ENCODE measurements at regions not wholly inside any gene's neighbourhood (a gene's known extent, or its start where the extent isn't known, plus 50 kb on each side); places are given as distances from the start of the nearest gene placed in this dataset.

DNA sequence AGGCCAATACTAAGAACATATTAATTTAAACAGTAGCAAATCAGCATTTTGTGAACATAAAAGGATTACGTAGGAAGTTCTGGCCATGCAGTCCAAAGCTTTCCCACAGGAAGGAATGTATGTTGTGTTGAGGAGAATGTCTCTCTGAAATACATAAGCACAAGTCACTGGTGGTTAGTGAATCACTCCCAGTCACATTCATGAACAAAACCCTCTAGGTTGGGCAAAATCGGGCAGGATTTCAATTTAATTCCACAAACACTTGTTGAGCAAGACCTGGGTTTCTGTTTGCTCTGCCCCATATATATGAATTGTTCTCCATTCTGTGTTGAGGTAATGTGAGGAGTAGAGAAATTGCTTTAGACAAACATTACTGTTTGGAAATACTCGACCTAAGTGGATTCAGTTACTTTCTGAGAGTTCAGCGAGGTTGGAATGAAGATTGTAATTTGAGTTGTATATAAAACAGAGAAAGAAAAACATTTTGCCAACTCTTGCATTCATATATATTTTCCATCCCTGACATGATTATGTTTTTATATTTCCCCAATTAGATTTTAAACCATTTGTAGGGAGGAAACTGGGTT lies 127.6 kb upstream of the RPS23 start:
- FAIRE-seq (peak; percentile 93), DNase-seq (ENCODE audit: low spot score) (peak; percentile 85)

- FAIRE-seq (no peak), DNase-seq (ENCODE audit: low spot score) (peak; percentile 76)
Observed at GRCh38 chr5:82405161-82405560, 127.0 kb upstream of the RPS23 start.

DNA sequence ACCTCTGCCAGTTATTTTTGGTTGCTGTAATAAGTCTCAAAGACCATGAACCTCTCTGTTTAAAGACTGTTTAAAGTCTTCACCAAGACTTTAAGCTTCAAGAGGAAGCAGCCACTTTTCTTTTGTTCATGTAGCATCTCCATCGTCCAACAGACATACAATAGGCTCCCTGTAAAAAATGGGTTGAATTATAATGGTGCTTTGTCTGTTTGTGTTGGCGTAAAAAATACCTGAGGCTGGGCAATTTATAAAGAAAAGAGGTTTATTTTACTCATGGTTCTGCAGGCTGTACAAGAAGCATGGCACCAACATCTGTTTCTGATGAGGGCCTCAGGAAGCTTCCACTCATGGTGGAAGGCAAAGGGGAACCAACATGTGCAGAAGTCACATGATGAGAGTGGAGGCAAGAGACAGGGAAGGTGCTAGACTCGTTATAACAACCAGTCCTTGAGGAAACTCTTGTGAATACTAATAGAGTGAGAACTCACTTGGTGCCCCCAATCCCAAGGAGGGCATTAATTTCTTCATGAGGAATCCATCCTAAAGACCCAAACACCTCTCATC lies 126.3 kb upstream of the RPS23 start:
- DNase-seq (ENCODE audit: low spot score) (no peak), FAIRE-seq (no peak)

DNA sequence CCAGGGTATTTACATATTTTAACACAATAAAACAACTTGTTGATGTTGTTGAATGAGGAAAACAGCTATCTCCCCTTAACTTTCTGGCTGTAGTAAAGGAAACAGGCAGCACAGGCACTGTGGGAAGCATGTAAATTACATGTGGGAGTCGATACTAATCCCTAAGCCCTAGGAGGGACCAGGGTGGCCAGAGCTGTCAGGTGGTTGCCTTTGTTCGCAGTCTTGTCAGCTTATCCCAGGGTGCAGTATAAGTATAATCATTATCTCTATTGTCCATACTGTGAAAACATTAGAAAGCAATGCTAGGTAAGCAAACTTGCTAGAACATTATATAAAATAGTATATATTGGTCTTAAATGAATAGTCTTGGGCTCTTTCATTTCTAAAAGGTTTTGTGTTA lies 125.6 kb upstream of the RPS23 start:
- no peak for FAIRE-seq
- no peak for DNase-seq (ENCODE audit: low spot score)

DNA sequence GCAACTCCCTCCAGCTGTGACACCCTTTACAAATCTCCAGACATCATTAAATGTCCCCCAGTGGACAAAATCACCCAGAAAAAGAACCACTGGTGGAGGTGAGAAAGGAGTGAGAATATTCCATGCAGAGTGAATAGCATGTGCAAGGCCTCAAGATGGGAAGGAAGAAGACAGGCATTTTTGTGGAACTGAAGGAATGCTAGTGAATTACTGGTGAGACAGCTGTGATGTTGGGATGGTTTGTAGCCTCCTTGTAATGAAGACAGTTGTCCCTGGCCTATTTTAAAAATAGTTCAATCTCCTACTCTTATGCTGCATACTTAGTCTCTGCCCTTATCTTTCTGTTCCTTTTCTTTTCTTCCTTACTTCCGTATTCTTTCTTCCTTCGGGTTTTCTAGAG lies 124.9 kb upstream of the RPS23 start:
- FAIRE-seq (no peak), DNase-seq (ENCODE audit: low spot score) (no peak)

DNA sequence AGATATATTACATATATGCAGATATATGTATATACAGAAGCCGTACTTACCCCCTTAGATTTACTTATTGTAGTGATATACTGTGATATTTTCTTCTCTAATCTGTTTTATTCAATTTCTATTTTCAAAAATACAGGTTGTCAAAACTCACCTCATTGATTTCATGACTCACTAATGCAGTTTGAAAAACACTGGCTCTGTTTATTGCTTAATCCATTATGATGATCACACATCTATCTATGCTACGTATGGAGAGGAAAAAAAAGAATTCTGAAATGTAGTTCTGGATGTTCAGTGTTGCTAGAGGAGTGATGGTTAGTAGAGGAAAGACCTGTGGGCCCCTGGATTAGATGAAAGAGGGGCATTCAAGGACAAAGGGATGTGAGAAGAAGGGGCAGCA lies 121.0 kb upstream of the RPS23 start:
- FAIRE-seq (no peak), DNase-seq (ENCODE audit: low spot score) (no peak)

DNA sequence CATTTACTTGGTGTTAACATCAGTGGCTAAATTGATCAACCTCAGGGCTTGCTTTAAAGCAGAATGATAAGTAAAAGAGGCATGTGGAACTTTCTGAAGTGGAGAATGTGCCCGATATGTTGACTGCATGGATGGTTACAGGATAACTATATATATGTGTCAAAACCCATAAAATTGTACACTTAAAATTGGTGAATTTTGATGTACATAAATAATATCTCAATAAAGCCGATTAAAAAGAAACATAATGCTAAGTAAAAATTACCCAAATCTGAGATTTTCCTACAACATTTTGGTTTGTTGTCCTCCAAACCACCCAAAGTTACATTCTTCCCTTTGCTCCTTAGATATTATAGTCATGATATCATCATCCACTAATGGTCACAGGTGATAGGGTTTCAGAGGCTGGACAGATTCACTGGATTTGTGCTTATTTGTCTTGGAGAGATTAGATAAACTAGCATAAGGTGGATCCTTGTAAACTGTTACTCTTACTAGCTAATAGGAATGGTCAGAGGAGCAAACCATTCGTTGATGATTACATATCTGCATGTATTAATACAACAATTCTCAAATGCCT lies 119.7 kb upstream of the RPS23 start:
- peak; percentile 12 for DNase-seq (ENCODE audit: low spot score)
- FAIRE-seq, result no peak

DNA sequence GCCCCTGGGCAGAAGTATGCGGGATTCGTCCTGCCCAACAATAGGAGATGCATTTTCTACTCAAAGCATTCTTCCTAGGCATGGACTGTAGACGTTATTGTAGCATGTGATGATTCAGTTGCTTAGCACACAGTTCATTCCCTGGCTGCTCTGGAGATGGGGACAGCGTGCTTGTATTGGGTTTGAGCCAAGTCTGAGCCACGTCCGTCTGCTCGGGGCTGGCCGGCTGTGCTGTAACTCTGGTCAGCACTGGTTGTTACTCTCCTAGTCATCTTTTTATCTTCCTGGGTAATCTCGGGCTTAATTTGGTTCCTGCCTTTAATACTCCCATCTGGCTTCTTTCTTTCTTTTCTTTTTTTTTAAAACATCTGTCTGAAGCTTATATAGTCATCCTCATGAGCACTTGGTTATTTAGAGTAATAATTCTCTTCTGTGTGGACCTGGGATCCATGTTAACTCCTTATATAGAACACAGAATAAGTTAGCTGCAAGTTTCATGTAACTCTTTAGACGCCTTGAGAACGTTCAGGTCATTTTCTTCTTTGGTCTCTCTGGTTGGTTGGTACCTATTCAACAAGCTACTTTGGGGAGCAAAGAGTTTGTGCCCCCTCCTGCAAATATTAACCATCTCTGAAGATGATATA lies 118.8 kb upstream of the RPS23 start:
- FAIRE-seq (peak; percentile 84), DNase-seq (ENCODE audit: low spot score) (peak; percentile 95)

DNA sequence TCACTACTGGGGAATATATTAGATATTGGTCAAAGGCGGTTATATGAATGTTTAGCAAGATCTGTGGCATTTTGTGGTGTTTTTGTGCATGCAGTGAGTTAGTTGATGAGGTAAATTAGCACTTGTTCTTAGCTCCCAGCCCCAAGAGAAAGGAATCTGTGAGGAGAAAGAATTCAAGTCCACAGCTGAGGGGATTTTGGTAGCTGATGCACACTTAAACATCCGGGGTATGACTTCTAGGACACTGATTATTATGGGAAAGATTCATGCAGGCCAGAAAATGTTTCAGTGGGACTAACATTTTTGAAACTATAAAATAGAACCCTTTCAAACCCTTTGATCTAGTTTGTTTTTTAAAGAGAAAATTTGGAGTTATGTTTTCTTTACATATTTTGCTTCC lies 118.2 kb upstream of the RPS23 start:
- DNase-seq (ENCODE audit: low spot score), result no peak
- FAIRE-seq, result no peak

DNA sequence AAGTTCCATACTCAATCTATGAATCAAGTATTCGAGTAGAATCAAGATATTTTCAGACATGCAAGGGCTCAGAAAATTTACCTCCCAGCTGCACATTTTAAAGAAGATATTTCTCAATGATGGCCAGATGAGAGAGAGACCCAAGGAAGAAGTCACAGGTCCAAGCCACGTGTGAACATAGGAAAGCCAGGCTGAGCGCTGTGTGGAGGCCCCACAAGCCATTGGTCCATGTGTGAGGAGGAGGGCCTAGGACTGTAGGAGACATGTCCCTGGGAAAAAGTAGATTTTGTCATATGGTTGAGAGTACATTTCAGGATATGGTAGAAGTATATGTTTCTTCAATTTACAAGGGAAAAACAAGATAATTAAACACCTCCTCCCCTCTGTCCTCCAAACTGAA lies 115.8 kb upstream of the RPS23 start:
- DNase-seq (ENCODE audit: low spot score) (no peak), FAIRE-seq (no peak)

DNA sequence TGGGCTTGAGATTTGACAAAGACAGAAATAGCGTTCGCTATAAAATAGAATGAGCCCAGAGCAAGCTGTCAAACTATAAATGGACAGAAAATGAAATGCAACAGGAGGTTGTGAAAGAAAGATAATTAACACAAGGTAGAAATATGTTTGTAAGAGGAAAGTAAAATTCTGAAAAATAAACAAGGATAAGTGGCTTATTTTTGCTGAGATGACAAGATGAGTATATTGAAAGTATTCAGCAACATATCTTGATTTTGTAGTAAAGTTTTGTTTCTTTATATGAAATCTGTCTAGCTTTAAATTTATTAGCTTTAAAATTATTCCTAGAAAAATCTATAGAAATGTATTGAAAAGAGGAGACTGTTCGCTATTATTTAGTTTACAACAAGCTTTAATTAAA lies 111.9 kb upstream of the RPS23 start:
- FAIRE-seq (no peak), DNase-seq (ENCODE audit: low spot score) (no peak)

GRCh38 chr5:82389347-82389746 lies 111.2 kb upstream of the RPS23 start:
- DNase-seq (ENCODE audit: low spot score) (no peak), FAIRE-seq (no peak)

DNA sequence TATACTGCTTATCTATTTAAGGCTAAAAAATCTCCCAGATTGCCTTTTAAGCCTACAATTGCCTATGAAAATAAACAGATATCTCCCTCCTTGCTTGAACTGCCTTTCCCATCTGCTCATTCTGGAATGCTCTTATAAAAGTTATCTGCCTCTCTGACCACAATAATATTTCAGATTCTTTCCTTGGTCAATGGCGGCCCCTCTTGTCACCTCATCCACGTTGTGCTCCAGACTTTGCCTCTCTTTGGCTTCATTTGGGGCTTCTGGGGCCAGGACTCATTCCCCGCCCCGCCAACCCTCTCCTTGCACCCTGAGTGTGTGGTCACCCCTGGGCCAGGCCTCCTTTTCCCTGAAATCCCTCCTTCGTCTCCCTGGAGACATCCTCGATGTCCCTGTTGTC lies 110.0 kb upstream of the RPS23 start:
- DNase-seq (ENCODE audit: low spot score) (no peak), FAIRE-seq (no peak)

DNA sequence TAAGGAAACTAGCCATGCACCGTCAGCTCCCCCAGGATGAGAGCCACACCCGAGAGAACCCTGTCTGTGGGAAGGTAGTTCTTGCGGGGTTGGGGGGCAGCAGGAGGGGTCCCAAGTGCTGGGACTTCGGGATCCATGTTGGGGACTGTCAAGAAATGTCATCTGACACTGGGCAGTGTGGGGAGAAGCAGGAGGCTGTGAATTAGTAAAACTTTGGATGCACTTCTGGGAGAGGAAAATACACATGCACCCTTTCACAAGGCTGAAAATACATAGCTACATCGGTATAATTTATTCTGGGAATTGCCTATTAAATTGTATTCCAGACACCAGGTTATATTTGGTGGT lies 109.6 kb upstream of the RPS23 start:
- DNase-seq (ENCODE audit: low spot score), result no peak
- FAIRE-seq, result no peak

DNA sequence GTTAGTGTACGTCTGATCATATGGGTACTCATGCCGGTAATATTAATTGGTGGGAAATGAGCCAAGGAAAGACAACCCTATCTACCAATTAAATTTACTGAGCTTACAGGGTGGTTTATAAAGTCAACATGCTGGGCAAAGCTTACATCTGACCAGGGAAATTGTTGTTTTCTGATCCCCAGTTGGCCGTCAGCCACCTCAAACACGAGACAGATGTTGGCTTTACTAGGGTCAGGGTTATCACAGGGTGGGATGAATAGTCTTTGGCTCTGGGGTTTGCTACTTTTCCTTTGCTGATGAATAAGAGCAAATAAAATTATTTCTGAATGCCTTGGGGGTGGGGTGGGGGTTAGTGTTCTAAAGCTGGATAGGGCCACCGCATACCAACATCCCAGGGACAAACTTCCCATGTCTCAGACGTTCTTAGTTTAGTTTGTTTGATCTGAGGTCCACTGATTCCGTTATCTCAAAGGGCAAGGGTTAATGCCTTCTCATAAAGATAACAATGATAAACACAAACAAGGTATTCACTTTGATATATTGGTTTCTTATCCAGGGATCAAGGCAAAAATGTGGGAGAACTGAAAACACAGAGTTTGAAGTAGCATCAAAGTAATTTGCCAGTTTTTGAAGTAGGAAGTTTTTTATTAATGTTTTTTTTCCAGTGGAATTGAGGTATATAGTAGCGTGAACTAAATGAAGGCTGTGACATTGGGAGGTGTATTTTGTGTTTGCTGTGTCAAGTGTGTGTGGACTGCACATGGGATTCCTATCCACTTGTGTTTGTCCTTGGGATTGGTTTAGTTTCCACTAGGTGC lies 109.1 kb upstream of the RPS23 start:
- FAIRE-seq (no peak), DNase-seq (ENCODE audit: low spot score) (no peak)

GRCh38 chr5:82386576-82386975 lies 108.4 kb upstream of the RPS23 start:
- DNase-seq (ENCODE audit: low spot score) (no peak), FAIRE-seq (no peak)

DNA sequence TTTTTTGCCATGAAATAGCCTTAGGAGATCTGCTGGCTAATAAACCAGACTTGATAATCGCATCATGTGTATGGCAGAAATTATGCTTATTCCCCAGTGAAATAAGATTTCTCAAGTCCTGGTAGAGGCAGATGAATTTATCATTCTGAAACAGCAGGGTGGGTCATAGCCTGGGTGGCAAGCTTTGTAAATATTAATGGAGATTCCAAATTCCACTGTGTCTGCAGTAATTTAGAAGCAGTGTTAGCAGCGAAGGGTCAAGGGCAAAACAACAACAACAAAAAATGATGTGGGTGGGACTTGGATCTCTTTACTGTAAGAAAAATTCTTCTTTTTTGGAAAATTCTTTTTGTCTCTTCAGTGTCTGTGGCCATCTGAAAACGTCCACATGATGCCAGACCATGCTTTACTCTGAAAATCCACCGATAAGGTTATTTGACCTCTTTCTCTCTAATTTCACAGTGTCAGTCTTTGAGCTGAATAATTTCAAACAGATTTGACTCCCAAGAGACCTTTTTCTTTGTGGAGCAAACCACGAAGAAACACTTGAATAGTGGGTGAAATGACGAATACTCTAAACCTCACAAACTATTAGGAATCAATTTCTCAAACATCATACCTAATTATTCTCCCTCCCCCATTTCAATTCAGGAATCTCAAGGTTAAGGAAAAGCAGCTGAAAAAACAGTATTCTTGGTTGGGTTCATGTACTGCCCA lies 106.0 kb upstream of the RPS23 start:
- DNase-seq (ENCODE audit: low spot score), result no peak
- FAIRE-seq, result no peak

DNA sequence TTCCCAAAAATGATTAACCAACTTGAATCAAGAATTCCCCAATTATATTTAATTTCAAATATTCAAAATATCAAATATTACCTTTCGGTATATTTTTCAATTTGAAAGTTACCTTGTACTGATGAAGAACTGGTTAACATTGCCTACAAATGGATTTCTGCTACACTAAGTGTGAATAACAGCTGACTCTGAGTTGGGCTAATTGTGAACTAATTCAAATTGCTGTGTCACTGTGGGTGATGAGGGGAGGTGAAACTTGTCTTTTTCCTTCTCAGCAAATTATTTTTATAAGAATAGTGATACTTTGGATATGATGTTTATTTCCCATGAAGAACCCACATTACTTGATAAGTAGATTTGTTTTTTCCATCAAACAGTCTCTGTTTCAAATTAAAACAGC lies 103.4 kb upstream of the RPS23 start:
- DNase-seq (ENCODE audit: low spot score) (no peak), FAIRE-seq (no peak)

DNA sequence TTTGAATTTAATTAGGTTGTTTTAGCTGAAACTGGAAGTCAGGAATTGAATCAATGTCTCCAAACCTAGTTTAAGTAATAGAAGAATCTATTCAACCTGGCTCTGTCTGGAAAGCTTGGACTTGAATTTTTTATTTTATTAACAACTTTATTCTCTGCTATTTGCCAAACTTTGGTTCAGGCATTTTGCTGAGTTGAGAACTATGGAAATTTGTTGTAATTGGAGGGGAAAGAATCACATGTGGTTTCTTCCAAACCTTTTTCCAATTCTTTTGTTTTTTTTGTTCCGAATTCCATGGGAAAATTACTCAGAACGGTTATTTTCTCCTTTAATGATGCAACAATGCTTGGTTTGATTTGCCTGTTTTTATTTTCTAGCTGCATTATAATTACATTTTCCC lies 98.2 kb upstream of the RPS23 start:
- DNase-seq (ENCODE audit: low spot score), result no peak

GRCh38 chr5:82375488-82376244 lies 97.5 kb upstream of the RPS23 start:
- DNase-seq (ENCODE audit: low spot score), result no peak
- FAIRE-seq, result no peak

More for the DNA sequence above, 98.2 kb upstream of the RPS23 start:
- FAIRE-seq, result no peak

- FAIRE-seq (no peak), DNase-seq (ENCODE audit: low spot score) (no peak)
Observed at GRCh38 chr5:82374637-82375036, 96.5 kb upstream of the RPS23 start.
